ENCODE measurements at regions not wholly inside any gene's neighbourhood (a gene's known extent, or its start where the extent isn't known, plus 50 kb on each side); places are given as distances from the start of the nearest gene placed in this dataset.

DNA sequence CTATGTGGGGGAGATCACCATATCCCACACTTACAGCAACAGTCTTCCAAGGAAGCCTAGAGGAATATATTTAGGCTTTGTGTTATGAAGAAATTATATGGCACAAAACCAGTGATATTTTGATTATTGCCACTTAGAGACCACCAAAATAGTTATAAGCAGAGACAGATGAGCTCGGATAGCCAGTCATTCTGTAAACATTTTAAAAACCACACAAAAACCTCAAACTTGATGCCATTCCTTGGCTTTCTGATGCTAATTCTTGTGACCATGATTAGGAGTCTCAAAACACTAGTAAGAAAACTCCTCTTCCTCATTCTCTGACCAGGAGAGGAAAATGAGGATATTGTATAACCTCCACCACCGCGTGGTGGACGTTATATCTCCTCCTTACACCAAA, 496.4 kb downstream of the FOXO1 start:
- DNase-seq (ENCODE audit: low read depth), result no peak

DNA sequence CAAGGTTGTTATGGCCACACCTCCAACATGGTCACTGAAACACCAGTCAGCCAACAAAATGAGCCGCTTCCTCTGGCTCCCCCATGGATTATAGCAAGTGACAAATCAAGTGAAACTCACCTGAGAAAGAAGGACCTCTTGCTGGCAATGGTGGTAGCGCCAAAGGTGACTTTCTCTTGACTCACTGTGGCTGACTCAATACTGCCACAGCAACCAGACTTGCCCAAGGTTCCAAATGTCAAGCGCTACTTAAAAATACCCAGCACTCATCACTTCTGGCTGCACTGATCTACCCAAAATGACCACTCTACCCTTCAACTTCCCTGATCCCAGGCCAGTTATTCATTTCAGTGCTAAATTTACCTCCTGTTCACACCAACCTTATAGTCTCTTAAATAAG, 495.5 kb downstream of the FOXO1 start:
- DNase-seq (ENCODE audit: low read depth), result no peak

DNA sequence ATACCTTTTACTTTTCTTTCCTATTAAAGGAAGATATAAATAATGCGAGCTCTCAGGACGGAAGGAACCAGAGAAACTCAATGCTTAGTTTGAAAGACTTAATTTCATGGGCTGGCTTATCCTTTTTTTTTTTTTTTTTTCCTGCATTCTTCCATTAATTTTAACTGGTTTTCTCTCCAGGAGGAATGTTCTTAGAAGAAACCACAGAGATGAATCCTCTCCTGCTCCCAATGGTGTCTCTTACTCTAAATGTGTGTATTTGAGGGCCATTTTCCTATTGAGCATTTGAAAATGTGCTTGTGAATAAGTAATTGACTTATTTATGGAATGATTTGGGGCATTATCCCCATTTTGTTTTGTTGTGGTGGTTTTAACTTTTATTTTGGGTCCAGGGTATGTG, 494.9 kb downstream of the FOXO1 start:
- DNase-seq (ENCODE audit: low read depth), result peak; percentile 11

DNA sequence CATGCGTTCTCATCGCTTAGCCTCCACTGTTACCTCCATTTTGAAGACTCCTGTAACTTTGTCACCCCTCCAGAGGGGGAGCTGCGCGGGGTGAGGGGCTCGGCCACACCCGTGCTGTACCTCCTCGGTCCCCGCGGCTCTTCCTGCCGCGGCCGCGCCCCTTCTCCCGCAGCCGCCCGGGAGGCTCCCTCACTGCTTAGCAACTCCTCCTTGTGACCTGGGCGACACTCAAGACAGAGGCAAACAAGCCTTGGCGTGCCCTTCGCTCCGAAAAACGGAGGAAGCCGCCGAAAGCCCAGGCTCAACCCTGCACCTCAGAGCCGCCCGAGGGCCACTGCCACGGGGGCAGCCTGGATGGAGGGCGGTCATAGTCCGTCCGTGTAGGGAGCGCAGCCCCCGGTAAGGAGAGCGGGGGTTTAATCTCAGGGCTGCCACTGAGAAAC, 494.3 kb downstream of the FOXO1 start:
- no peak for DNase-seq (ENCODE audit: low read depth)

DNA sequence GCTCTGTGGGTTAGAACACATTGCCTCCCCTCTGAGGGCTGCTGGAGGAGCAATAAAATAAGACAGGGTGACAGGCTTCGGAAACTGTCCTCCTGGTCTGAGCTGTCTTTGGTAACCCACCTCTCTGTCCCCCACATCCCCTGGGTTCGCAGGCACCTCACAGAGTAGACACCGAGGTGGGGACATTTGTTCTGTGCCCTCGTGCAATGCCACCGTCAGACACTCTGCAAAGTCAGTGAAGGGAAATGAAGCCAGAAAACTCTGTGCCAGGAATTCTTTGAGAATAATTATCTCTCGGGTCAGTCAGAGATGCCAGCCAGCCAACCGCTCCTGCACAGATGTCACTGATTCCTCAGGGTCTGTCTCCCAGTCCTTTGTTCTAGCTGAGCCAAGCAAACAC, 493.6 kb downstream of the FOXO1 start:
- DNase-seq (ENCODE audit: low read depth), result no peak

DNA sequence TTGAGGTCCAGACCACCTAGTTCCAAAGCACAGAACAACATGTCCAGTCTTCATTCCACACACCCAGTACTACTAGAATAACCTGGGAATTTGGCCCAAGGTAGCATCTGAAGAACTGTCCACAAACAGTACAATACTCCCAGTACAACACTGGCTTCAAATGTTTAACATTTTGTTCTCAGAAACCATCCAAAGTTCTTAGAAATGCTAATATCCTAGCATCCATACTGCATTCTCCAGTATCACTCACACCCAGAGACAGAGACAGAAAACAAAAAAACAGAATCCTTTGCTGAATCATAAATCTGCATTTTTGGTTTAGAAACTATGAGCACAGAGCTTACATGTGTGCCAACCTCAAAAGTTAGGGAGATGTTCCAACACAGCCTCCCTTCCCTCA, 490.8 kb downstream of the FOXO1 start:
- DNase-seq (ENCODE audit: low read depth), result no peak

DNA sequence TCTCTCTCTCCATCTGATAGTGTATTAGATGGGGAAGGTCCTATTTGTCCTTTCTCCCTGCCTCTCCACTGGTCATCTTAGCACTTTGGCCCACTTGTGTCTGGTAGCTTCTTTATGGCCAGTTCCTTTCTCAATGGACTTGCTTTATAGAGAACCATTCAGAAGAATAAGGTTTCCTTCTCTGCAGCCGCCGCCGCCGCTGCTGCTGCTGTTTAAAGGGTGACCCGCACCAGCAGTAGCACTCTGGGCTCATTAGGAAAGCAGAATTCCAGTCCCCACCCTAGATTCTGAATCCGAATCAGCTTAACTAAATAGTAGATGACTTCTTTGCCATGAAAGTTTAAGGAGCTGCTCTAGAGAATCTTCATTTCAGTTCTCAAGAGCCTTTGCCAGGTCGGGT, 490.2 kb downstream of the FOXO1 start:
- no peak for DNase-seq (ENCODE audit: low read depth)

DNA sequence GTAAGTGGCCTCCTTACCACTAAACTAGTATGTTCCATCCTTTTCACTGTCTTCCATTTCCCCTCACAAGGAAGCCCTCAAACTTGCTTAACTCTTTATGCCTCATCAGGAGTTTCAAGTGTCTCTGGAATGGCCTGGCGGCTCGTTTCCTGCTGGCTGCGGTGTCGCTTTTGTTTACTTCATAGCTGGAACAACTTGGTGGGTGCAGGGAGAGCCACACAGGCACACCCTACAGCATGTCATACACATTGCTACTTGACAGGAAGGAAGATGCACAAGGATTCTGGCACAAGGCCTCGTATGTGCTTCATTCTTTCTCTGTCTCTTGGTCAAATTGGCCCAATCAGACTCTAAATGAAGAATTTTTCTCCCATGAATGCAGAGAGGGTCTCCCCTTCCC, 488.3 kb downstream of the FOXO1 start:
- no peak for DNase-seq (ENCODE audit: low read depth)

DNA sequence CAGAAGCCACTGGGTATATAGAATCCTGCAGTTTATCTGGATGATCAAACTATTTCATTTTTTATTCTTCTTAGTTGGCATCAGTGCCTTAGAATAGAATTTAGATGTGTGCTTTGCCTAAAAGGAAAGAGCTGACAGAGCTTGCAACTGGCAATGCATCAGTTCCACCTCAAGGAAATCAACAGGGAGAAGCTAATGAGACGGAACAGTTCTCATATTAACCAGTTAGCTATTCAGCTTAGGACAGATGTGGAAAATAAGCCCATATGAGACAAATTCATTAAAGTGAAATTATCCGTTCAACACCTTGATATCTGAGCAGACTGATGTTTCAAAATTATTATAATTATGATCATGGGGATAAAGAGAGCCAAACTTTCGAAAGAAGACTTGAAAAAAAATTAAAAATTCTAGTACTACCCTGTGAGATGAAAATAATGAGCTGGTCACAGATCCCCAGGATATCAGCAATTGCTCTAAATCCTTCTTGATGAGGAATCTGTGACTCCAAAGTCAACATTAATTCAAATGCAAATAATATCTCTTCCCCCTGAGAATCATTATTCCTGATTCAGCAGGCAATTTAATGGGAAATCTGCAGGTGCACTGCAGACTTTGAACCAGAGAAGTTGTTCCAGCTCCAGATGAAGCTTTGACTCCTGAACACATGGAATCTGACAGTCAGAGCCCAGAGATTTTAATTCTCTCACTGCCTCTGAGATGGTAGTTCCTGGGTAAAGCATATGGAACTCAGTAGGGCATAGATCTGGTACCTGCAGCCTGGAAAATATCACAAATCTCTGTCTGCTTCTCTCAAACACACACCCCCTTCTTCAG, 486.8 kb downstream of the FOXO1 start:
- no peak for DNase-seq (ENCODE audit: low read depth)

DNA sequence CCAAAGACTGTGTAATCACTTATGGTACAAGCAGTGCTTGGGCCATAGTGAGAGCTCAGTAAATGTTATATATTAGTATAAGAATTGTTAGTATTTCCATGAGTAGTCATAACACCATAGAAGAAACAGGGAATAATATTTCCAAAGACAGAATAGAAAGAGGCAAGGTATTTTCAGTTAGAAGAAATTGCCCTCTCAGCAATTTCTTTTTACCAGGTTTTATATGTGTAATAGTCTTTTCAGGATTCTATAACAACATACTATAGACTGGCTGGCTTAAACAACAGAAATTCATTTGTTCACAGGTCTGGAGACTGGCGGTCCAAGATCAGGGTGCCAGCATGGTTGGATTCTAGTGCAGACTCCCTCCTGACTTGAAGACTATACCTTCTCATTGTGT, 485.7 kb downstream of the FOXO1 start:
- DNase-seq (ENCODE audit: low read depth), result no peak

DNA sequence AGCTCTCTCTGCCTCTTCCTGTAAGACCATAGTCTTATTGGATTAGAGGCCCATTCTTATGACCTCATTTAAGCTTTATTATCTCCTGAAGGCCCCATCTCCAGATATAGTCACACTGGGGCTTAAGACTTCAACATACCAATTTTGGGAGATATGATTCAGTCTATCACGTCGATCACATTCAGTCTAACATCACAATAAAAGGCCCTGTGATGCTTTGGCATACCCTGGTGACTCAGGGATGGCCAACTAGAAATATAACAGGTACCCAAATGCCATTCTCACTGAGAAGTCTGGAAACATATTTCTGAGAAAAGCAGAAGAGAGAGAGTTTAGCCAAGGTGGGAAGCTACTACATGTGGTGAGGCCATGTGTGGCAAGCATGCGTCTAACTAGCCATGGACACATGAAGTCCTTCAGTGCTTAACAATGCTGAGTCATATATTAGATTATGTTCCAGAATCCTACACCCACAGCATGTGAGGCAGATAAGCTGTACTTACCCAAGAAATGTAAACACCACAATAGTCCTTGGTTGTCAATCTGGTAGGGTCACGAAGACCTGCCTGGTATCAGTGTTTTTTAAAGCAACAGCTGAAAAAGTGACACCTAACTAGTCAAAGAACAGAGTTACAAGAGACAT, 485.1 kb downstream of the FOXO1 start:
- peak; percentile 39 for DNase-seq (ENCODE audit: low read depth)

DNA sequence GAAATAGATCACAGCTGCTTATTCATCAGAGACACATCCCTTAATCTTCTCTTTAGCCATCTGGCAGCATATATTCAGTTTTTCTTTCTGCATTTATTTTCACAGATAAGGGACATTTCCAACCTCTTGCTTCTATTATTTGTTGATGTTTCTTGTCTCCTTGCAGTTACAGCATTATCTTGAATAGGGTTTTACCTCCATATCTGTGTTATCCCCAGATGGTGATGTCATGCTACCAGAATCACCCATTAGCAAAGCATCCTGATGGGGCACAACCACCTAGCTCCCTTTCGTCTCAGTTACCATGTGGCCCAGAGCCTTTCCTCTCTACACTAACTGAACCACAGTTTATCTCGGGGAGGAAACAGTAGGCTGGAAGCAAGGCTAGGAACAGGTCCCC, 483.9 kb downstream of the FOXO1 start:
- DNase-seq (ENCODE audit: low read depth), result no peak

DNA sequence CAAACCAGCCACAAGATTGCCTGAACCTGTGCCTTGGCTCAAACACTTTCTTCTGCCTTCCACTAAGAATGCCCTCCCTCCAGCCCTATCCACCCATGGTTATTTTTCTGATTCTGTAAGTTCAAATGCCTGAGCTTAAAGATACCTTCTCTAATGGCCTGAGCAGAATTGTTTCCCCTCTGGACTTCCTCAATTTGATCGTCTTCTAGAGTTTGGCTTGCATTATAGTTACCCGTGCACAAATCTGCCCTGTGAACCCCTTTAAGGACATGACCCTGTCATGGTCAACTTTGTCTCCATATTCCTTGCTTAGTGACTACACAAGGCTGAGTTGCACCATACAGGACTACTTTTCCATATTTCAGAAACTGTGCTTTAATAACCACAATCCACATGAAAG, 481.0 kb downstream of the FOXO1 start:
- DNase-seq (ENCODE audit: low read depth), result no peak

DNA sequence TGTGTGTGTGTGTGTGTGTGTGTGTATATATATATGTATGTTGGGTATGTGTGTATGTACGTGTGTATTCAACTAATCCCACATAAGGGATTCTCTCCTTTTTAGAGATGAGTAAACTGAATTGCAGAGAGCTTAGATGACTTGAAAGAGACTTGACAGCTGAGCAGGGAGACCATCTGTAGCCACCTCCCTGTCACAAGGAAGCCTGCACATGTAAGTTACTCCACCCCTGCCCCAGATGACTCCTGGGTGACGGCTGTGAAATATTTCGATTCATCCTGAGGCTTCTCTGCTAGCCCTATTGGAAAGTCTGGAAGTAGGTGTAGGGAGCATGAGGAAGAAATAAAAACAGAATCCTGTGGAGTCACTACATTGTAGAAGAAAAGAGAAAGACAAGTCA, 480.4 kb downstream of the FOXO1 start:
- DNase-seq (ENCODE audit: low read depth), result no peak

DNA sequence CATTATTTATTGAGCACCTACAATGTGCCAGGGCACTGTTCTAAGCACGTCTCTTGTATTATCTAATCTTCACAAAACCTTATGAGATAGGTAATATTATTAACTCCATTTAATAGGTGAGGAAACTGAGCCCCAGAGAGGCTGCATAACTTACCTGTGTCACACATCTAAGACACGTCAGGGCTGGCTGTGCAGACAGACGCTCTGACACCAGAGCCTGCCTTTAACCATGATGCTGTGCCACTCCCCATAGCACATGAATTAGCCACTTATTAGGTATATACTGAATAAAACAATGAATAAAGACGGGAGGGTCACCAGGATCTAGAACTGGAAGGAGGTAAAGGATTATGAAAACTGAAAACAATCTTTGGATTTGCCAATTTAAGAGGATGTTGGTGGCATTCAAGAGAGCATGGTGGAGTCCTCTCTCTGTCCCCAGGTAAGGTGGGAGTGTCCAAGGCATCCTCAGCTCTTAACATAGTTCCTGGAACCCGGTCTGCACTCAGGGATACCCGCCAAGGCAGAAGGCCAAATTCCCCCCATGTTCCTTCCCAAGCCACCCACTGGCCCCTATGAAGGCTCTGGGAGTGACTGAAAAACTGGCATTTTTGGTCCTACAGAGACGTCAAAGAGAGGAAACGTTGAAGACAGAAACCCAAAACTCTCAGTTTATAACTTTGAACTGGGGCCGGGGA, 479.7 kb downstream of the FOXO1 start:
- DNase-seq (ENCODE audit: low read depth), result no peak

DNA sequence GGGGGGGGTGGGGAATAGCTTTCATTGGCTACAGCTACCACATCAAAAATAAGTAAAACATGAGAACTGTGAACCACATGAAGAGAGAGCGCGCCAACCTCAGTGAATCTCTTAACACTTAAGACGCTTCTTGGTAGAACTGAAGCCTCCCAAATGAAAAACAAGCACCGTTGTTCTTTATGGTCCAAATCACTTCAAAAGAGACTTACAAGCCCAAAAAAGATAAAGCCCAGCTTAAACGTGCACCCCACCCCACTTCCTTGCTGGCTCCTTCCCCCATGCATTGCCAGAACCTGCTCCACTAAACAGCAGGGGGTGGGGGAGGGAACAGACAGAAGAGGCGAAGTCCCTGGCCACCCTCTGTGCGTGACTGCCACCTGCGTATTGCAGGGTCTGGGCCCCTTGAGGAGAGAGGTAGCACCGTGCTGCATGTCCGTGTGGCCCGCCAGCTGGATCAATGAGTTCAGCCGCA, 479.1 kb downstream of the FOXO1 start:
- DNase-seq (ENCODE audit: low read depth), result no peak

DNA sequence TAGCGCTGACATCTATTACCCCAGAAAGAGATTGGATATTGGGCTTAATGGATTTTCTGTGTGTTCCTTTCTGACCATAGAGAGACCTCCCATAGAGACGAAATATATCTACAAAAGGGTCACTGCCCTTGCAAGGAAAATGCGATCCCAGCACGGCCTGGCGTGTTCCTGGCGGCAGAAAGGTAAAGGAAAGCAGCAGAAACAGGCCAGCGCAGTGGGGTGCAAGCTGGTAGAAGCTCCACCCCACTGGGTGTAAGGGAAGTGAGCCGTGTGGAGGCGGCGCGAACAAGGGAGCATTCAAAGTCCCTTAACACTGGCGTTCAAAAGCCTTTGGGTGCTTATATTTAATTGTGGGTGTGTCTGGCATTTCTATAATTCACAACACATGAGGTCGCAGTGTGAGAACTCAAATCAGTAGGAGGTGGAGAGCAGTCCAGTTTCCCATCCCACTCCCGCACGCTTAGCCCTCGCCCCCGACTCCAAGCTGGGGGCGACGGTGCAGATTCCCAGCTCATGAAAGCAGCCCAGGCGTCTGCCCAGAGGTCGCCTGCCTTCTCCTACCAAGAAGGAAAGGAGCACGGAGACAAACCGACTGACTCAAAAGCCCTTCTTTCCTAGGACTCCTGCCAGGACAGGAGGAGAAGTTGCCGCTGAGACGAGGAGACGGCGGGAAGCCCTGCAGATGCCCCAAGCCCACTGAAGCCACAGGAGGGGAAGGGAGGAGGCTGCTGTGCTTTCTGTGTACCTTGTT, 478.4 kb downstream of the FOXO1 start:
- DNase-seq (ENCODE audit: low read depth), result no peak

DNA sequence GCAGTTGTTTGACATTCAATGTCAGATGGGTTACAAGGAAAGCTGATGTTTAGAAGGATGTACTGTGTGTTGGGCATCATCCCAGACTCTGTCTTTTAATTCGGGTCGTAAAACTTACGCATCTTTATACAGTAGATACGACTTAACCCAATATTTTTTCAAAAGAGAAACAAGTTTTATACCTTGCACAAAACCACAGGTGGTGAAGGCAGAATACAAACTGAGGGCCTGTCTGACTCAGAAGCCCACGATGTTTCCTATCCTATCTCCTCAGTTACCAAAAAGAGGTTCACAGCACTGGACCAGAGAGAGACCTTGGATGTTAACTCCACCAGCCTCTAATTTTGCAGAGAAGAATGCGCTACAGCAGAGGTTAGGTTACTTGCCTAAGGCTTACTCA, 477.0 kb downstream of the FOXO1 start:
- DNase-seq (ENCODE audit: low read depth), result no peak

DNA sequence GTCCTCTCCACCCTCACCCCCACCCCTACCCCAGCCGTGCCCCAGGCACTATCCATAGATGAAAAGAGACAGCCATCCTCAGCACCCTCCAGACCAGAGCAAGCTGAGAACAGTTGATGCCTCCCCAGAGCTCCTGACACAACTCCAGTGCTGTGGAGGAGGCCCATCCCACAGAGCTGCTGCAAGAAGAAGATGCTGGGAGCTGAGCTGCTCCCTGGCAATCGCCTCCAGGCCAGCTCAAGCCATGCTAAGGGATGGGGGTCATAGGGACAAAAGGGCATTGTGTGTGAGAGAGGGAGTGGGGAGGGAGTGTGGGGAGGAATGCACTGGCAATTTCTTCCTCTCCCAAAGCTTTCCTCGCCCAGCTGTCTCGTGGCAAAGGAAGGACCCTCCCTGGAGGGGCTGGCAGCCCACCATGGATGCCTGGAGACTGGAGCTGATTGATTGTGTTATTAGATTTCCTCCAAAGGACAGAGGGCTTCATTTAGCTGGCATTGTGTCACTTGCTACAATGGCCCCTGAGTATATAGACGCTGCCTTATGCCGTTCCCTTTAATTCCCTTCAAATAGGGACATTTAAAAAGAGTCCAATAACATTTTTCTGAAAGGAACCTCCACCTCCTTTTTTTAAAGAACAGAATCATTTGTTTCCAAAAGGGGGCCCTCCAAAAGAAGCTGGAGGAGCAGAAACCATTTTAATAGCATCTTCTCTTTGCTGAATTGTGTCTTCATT, 476.4 kb downstream of the FOXO1 start:
- peak; percentile 34 for DNase-seq (ENCODE audit: low read depth)

DNA sequence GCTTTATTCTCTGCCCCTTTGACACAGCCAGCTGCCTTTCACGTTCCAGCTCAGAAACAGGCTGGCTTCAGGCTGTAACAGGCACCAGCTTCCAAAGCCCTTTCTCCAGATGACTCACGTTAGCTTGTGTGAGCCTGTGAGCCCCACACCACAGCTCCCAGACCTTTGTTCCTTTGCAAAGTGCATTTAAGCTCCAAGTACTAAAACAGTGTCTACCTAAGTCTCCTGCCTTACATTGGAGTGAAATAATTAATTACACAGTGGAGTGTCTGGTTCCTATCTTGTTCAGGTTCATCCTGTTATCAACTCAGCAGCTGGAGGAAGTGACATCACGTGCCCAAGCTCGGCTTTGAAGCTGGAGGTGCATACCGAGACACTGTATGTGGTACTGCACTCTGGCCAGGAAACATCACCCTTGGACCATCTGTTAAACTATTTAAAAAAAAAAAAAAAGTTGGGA, 475.8 kb downstream of the FOXO1 start:
- peak; percentile 68 for DNase-seq (ENCODE audit: low read depth)

DNA sequence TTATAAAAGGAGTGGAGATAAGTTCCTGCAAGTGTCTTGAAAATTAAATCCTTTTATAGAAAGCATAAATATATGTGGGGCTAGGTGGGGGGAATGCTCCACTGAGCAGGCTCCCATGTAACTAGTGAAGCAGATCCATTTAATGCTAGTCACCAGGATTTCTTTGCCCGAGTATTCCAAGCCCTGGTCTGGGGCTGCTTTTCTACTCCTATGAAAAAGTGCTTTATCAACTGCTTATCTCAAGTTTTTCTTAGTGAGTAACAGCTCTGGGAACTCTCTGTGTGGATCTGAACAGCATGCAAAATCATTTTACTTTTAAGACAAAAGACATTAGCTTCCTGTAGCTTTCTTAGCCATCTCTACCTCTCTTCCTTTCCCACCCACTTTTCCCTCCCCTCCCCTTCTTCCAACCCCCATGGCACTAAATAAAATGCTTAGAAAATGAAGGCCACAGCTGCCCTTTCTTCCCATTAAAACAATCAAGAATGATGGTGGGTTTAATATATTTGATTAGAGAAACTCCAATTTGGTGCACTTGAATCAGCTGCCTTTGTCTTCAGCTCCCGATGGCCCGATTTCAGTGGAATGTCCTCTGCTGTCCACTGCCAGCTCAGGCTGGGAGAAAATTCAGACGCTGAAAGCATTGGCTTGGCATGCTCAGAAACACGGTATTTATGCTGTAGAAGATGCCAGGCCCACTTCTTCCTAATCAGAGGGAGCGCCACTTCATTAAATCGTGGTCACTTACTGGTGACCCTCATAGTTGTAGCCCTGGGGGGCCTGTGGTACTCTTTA, 475.1 kb downstream of the FOXO1 start:
- DNase-seq (ENCODE audit: low read depth), result peak; percentile 23

Measured in EH (cell line).